A549 (cell line): ENCODE measurements at regions not wholly inside any gene's neighbourhood (a gene's known extent, or its start where the extent isn't known, plus 50 kb on each side); places are given as distances from the start of the nearest gene placed in this dataset.

Source experiments
- ATAC-seq, 2 experiments: fragments of 200-7000 bp in 1 of 2; fragments of >200 bp in 1 of 2; cut with Nextera tagmentation in 1 of 2; cut with Tn5 transposase in 1 of 2; 3 replicates each; pipeline versions ENCODE4 v1.8.0 to v1.9.1; 2018 to 2020; ENCODE audit warnings: mild to moderate bottlenecking in 1 of 2, moderate library complexity in 1 of 2
- CTCF ChIA-PET: fragments of 300-600 bp; sonication (Branson Sonifier 250); formaldehyde crosslinking; extraction: SDS; loops from one replicate; lab custom pipeline; 2021; ENCODE audit warnings: antibody characterized with exemption, inconsistent platforms; lab: Yijun Ruan, JAX
- POLR2A ChIA-PET: fragments of 350-600 bp; formaldehyde crosslinking; extraction: SDS; loops from one replicate; lab custom pipeline; 2021; ENCODE audit warnings: antibody characterized with exemption, inconsistent platforms; lab: Yijun Ruan, JAX
- DNase-seq, 2 experiments: peaks; one replicate each; pipeline versions ENCODE4 v3.0.0 to v3.0.0-alpha.2; 2011 to 2016; ENCODE audit warnings: low read depth in 1 of 2, low spot score in 1 of 2
- FAIRE-seq: peaks from 2 replicates; lab custom pipeline; 2011; peaks lifted over from hg19 to GRCh38; lab: Jason Lieb, UNC
- H3K27ac ChIP-seq, 2 experiments: fragments of >200 bp; sonication (Bioruptor Twin); formaldehyde crosslinking; 3 replicates each; pipeline ENCODE4 v1.5.1; 2016 to 2017
- H3K4me1 ChIP-seq: fragments of >200 bp; sonication (Bioruptor Twin); formaldehyde crosslinking; 3 replicates; pipeline ENCODE4 v1.6.1; 2016
- H3K4me2 ChIP-seq: fragments of >200 bp; sonication (Bioruptor Twin); formaldehyde crosslinking; 3 replicates; pipeline ENCODE4 v1.6.1; 2016
- H3K4me3 ChIP-seq: fragments of >200 bp; sonication (Bioruptor Twin); formaldehyde crosslinking; 3 replicates; pipeline ENCODE4 v1.5.1; 2016
- H3K9me3 ChIP-seq: fragments of >200 bp; sonication (Bioruptor Twin); formaldehyde crosslinking; 3 replicates; pipeline ENCODE4 v1.6.1; 2016
- CEBPB ChIP-seq, 2 experiments: fragments of >200 bp in 1 of 2; sonication (Bioruptor Twin) in 1 of 2; formaldehyde crosslinking in 1 of 2; IDR thresholded peaks; 2 replicates each; pipeline ENCODE4 v1.6.1; 2012 to 2016
- EHF ChIP-seq: fragments of 250-450 bp; sonication (Bioruptor Pico); IDR thresholded peaks from 2 replicates; pipeline ENCODE4 v1.5.0; 2020; ENCODE audit warnings: mild to moderate bottlenecking
- EHMT2 ChIP-seq: fragments of 200-600 bp; sonication (generic); IDR thresholded peaks from 2 replicates; pipeline ENCODE4 v1.6.1; 2016; ENCODE audit warnings: antibody characterized with exemption, low read depth, mild to moderate bottlenecking, moderate library complexity
- EP300 ChIP-seq, 2 experiments: fragments of >200 bp; sonication (Bioruptor Twin); formaldehyde crosslinking; IDR thresholded peaks; 2 replicates in 1 of 2; 3 replicates in 1 of 2; pipeline ENCODE4 v1.6.1; 2016 to 2017
- FOSB ChIP-seq: fragments of 250-450 bp; sonication (Bioruptor Pico); IDR thresholded peaks from 2 replicates; pipeline ENCODE4 v1.5.0; 2020; ENCODE audit warnings: mild to moderate bottlenecking, moderate library complexity
- FOXS1 ChIP-seq: fragments of 250-450 bp; sonication (Bioruptor Pico); IDR thresholded peaks from 2 replicates; pipeline ENCODE4 v1.5.0; 2020; ENCODE audit warnings: mild to moderate bottlenecking, moderate library complexity
- GATA3 ChIP-seq: IDR thresholded peaks from 2 replicates; pipeline ENCODE4 v1.6.1; 2012; ENCODE audit warnings: borderline replicate concordance
- HES2 ChIP-seq: fragments of >200 bp; sonication (Bioruptor Twin); formaldehyde crosslinking; IDR thresholded peaks from 2 replicates; pipeline ENCODE4 v1.6.1; 2016
- HEYL ChIP-seq: fragments of 250-450 bp; sonication (Bioruptor Pico); IDR thresholded peaks from 2 replicates; pipeline ENCODE4 v1.8.0; 2021; ENCODE audit warnings: mild to moderate bottlenecking, moderate library complexity
- HOXB5 ChIP-seq: fragments of 250-450 bp; sonication (Bioruptor Pico); IDR thresholded peaks from 2 replicates; pipeline ENCODE4 v1.5.0; 2020; ENCODE audit warnings: mild to moderate bottlenecking, moderate library complexity
- JUN ChIP-seq, 2 experiments: fragments of >200 bp; sonication (Bioruptor Twin); formaldehyde crosslinking; IDR thresholded peaks; 2 replicates in 1 of 2; 3 replicates in 1 of 2; pipeline ENCODE4 v1.6.1; 2016 to 2017
- KDM1A ChIP-seq: fragments of 200-600 bp; sonication (generic); IDR thresholded peaks from 2 replicates; pipeline ENCODE4 v1.6.1; 2016; ENCODE audit warnings: low read depth, mild to moderate bottlenecking
- MAX ChIP-seq: IDR thresholded peaks from 2 replicates; pipeline ENCODE4 v1.6.1; 2012
- MAZ ChIP-seq: fragments of 150-350 bp; IDR thresholded peaks from 2 replicates; pipeline ENCODE4 v1.6.1; 2014; ENCODE audit warnings: antibody characterized with exemption, low read depth, low read length, borderline replicate concordance
- NPAS2 ChIP-seq: fragments of 250-450 bp; sonication (Bioruptor Pico); IDR thresholded peaks from 2 replicates; pipeline ENCODE4 v1.8.0; 2022; ENCODE audit warnings: mild to moderate bottlenecking, moderate library complexity, borderline replicate concordance
- NR3C1 ChIP-seq: fragments of >200 bp; sonication (Bioruptor Twin); formaldehyde crosslinking; IDR thresholded peaks from 3 replicates; pipeline ENCODE4 v1.6.1; 2017
- POLR2AphosphoS2 ChIP-seq: conservative IDR thresholded peaks from 2 replicates; pipeline ENCODE4 v1.6.1; 2012; ENCODE audit warnings: low read length, improper control_type of control experiment, inconsistent platforms
- REST ChIP-seq: fragments of 200-600 bp; sonication (generic); IDR thresholded peaks from 2 replicates; pipeline ENCODE4 v1.6.1; 2016; ENCODE audit warnings: antibody characterized with exemption, mild to moderate bottlenecking, moderate library complexity
- RFX5 ChIP-seq: fragments of 450-650 bp; IDR thresholded peaks from 2 replicates; pipeline ENCODE4 v1.7.1; 2014; ENCODE audit warnings: antibody characterized with exemption, mild to moderate bottlenecking, moderate library complexity
- RNF2 ChIP-seq: fragments of 200-600 bp; sonication (generic); IDR thresholded peaks from 2 replicates; pipeline ENCODE4 v1.6.1; 2016; ENCODE audit warnings: low read depth, mild to moderate bottlenecking, antibody characterized with exemption, moderate library complexity, borderline replicate concordance
- ZFP36 ChIP-seq: fragments of 450-650 bp; IDR thresholded peaks from 2 replicates; pipeline ENCODE4 v1.6.1; 2014; ENCODE audit warnings: borderline replicate concordance; ENCODE audit not compliant: partially characterized antibody
- ZNF302 ChIP-seq: fragments of 250-450 bp; sonication (Bioruptor Pico); IDR thresholded peaks from 2 replicates; pipeline ENCODE4 v1.9.0; 2021; ENCODE audit warnings: inconsistent platforms, mild to moderate bottlenecking, moderate library complexity
- WGBS: methylation state at CpG from one replicate; pipeline ENCODE4 v1.1.6; 2017; ENCODE audit errors: missing lambda C conversion rate; 5-methylcytosine and 5-hydroxymethylcytosine counted together
- TF ChIP-seq, protein P1 (sequence below): IDR thresholded peaks from 2 replicates; pipeline ENCODE4 v1.6.1; 2012; ENCODE audit warnings: low read depth, borderline replicate concordance
- TF ChIP-seq, protein P2 (sequence below): fragments of >200 bp; sonication (Bioruptor Twin); formaldehyde crosslinking; IDR thresholded peaks from 3 replicates; pipeline ENCODE4 v1.5.1; 2016

GRCh38 chr11:134575504-134576230 lies 163.6 kb upstream of the B3GAT1 start (continued):
- no peak for TF ChIP-seq REST
- TF ChIP-seq, protein P1, sequence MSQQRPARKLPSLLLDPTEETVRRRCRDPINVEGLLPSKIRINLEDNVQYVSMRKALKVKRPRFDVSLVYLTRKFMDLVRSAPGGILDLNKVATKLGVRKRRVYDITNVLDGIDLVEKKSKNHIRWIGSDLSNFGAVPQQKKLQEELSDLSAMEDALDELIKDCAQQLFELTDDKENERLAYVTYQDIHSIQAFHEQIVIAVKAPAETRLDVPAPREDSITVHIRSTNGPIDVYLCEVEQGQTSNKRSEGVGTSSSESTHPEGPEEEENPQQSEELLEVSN, result no peak
- TF ChIP-seq, all 56 proteins: peak for 0

GRCh38 chr11:134574947-134575346 lies 162.9 kb upstream of the B3GAT1 start:
- no peaks in the 10 kb centered on the region for H3K9me3 ChIP-seq
- 25% methylated on average over 8 of the region's 8 CpGs for WGBS
- ChIA-PET CTCF (no interaction called here), POLR2A (no interaction called here)
- no peak overlapping the region for H3K4me3 ChIP-seq
- no peak overlapping the region for H3K27ac ChIP-seq
- no peak for ATAC-seq
- no peak for FAIRE-seq
- no peak overlapping the region for H3K4me2 ChIP-seq
- no peak for DNase-seq
- TF ChIP-seq JUN (IDR thresholded peaks at IDR 0.05), result no peak
- TF ChIP-seq FOXS1, result no peak
- no peak for TF ChIP-seq HES2
- no peak for TF ChIP-seq POLR2AphosphoS2
- TF ChIP-seq EP300 (IDR thresholded peaks at IDR 0.05), result no peak
- TF ChIP-seq MAZ, result no peak
- TF ChIP-seq ZFP36, result no peak
- TF ChIP-seq GATA3, result no peak
- no peak for TF ChIP-seq RFX5
- TF ChIP-seq CEBPB (IDR thresholded peaks at IDR 0.05), result no peak
- no peak for TF ChIP-seq HEYL (CRISPR knock-in tag)
- TF ChIP-seq ZNF302 (CRISPR knock-in tag), result no peak
- H3K4me1 ChIP-seq, result no peaks in the 10 kb centered on the region

GRCh38 chr11:134574425-134574824 lies 162.4 kb upstream of the B3GAT1 start:
- ATAC-seq (no peak), DNase-seq (no peak), FAIRE-seq (no peak)
- no peaks in the 10 kb centered on the region for H3K4me1 ChIP-seq
- H3K27ac ChIP-seq, result no peak overlapping the region
- H3K9me3 ChIP-seq, result no peaks in the 10 kb centered on the region
- no peak overlapping the region for H3K4me3 ChIP-seq
- 48% methylated on average over 3 of the region's 7 CpGs for WGBS
- CTCF ChIA-PET, result no interaction called here
- H3K4me2 ChIP-seq, result no peak overlapping the region
- POLR2A ChIA-PET, result no interaction called here
- no peak for TF ChIP-seq NR3C1
- TF ChIP-seq ZFP36, result no peak
- TF ChIP-seq EHMT2, result no peak
- no peak for TF ChIP-seq HES2
- no peak for TF ChIP-seq NPAS2 (CRISPR knock-in tag)
- TF ChIP-seq ZNF302 (CRISPR knock-in tag), result no peak
- no peak for TF ChIP-seq MAX
- no peak for TF ChIP-seq EHF (CRISPR knock-in tag)
- TF ChIP-seq, protein P2, sequence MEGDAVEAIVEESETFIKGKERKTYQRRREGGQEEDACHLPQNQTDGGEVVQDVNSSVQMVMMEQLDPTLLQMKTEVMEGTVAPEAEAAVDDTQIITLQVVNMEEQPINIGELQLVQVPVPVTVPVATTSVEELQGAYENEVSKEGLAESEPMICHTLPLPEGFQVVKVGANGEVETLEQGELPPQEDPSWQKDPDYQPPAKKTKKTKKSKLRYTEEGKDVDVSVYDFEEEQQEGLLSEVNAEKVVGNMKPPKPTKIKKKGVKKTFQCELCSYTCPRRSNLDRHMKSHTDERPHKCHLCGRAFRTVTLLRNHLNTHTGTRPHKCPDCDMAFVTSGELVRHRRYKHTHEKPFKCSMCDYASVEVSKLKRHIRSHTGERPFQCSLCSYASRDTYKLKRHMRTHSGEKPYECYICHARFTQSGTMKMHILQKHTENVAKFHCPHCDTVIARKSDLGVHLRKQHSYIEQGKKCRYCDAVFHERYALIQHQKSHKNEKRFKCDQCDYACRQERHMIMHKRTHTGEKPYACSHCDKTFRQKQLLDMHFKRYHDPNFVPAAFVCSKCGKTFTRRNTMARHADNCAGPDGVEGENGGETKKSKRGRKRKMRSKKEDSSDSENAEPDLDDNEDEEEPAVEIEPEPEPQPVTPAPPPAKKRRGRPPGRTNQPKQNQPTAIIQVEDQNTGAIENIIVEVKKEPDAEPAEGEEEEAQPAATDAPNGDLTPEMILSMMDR, result no peak
- TF ChIP-seq KDM1A, result no peak
- no peak for TF ChIP-seq FOXS1
- TF ChIP-seq REST, result no peak
- TF ChIP-seq HOXB5, result no peak
- TF ChIP-seq FOSB, result no peak
- no peak for TF ChIP-seq RNF2
